Astrocyte of the spinal cord (primary cell): ENCODE measurements at regions not wholly inside any gene's neighbourhood (a gene's known extent, or its start where the extent isn't known, plus 50 kb on each side); places are given as distances from the start of the nearest gene placed in this dataset.

Experiments
- DNase-seq: peaks from one replicate; pipeline ENCODE4 v3.0.0; 2011; ENCODE audit warnings: low read depth, low spot score
- H3K4me3 ChIP-seq: 2 replicates; pipeline ENCODE4 v1.5.1; 2011; ENCODE audit warnings: low read depth, mild to moderate bottlenecking, low read length, moderate library complexity
- CTCF ChIP-seq: IDR thresholded peaks from 2 replicates; pipeline ENCODE4 v1.5.1; 2012; ENCODE audit warnings: low read depth, mild to moderate bottlenecking, low read length, inconsistent platforms
- in situ Hi-C: cut with HindIII; loops from 2 replicates; pipeline ENCODE4 v1.10.0; 2017; ENCODE audit warnings: low sequenced_read_pairs

- in situ Hi-C loops = no loop called here
- no peak for DNase-seq
- no peak for TF ChIP-seq CTCF
- H3K4me3 ChIP-seq = no peak overlapping the region
These were observed 178.6 kb downstream of the UNC5CL start for GRCh38 chr6:40860443-40860842.

- in situ Hi-C loops = no loop called here
- no peak overlapping the region for H3K4me3 ChIP-seq
- no peak for TF ChIP-seq CTCF
- no peak for DNase-seq
These were observed 182.8 kb downstream of the UNC5CL start for GRCh38 chr6:40856271-40856670.

GRCh38 chr6:40855168-40855880 is 183.7 kb downstream of the UNC5CL start:
- H3K4me3 ChIP-seq = no peak overlapping the region
- TF ChIP-seq CTCF = no peak
- no peak for DNase-seq
- in situ Hi-C loops = no loop called here

- in situ Hi-C loops = no loop called here
- H3K4me3 ChIP-seq = no peak overlapping the region
- DNase-seq = no peak
- TF ChIP-seq CTCF = no peak
These were observed 184.4 kb downstream of the UNC5CL start for GRCh38 chr6:40854592-40854991.

GRCh38 chr6:40852779-40853373 is 186.1 kb downstream of the UNC5CL start:
- DNase-seq = no peak
- in situ Hi-C loops = no loop called here
- peak; percentile 54 for TF ChIP-seq CTCF
- no peak overlapping the region for H3K4me3 ChIP-seq

GRCh38 chr6:40849546-40849945 is 189.5 kb downstream of the UNC5CL start:
- TF ChIP-seq CTCF = no peak
- no peak for DNase-seq
- H3K4me3 ChIP-seq = no peak overlapping the region
- in situ Hi-C loops = no loop called here
